ENCODE measurements at regions not wholly inside any gene's neighbourhood (a gene's known extent, or its start where the extent isn't known, plus 50 kb on each side); places are given as distances from the start of the nearest gene placed in this dataset.

GRCh38 chr1:88272216-88272615 lies 411.9 kb upstream of the PKN2 start:
- no peak overlapping the region for H3K4me3 Mint-ChIP-seq (ENCODE audit: unreplicated experiment)
- no peak overlapping the region for H3K27ac Mint-ChIP-seq (ENCODE audit: unreplicated experiment)
- peaks cover 12% of the 10 kb centered on the region for H3K4me1 Mint-ChIP-seq (ENCODE audit: low read depth)
- no peaks in the 10 kb centered on the region for H3K9me3 Mint-ChIP-seq (ENCODE audit: low read depth)
- TF ChIP-seq CTCF (IDR thresholded peaks at IDR 0.05), result no peak
- H3K36me3 Mint-ChIP-seq (ENCODE audit: low read depth), result no peaks in the 10 kb centered on the region
- H3K27me3 Mint-ChIP-seq (ENCODE audit: low read depth), result peaks cover 11% of the 10 kb centered on the region
- no peak for DNase-seq (ENCODE audit: low spot score)

GRCh38 chr1:88274431-88274830 lies 409.6 kb upstream of the PKN2 start:
- H3K4me1 Mint-ChIP-seq (ENCODE audit: low read depth), result peaks cover 12% of the 10 kb centered on the region
- no peaks in the 10 kb centered on the region for H3K36me3 Mint-ChIP-seq (ENCODE audit: low read depth)
- peaks cover 5% of the 10 kb centered on the region for H3K9me3 Mint-ChIP-seq (ENCODE audit: low read depth)
- no peak overlapping the region for H3K27ac Mint-ChIP-seq (ENCODE audit: unreplicated experiment)
- TF ChIP-seq CTCF (IDR thresholded peaks at IDR 0.05), result no peak
- H3K4me3 Mint-ChIP-seq (ENCODE audit: unreplicated experiment), result no peak overlapping the region
- no peak for DNase-seq (ENCODE audit: low spot score)
- peaks cover 8% of the 10 kb centered on the region for H3K27me3 Mint-ChIP-seq (ENCODE audit: low read depth)

- H3K4me3 Mint-ChIP-seq (ENCODE audit: unreplicated experiment), result no peak overlapping the region
- TF ChIP-seq CTCF (IDR thresholded peaks at IDR 0.05), result no peak
- H3K9me3 Mint-ChIP-seq (ENCODE audit: low read depth), result peaks cover 8% of the 10 kb centered on the region
- peaks cover 10% of the 10 kb centered on the region for H3K27me3 Mint-ChIP-seq (ENCODE audit: low read depth)
- peaks cover 3% of the 10 kb centered on the region for H3K36me3 Mint-ChIP-seq (ENCODE audit: low read depth)
- H3K4me1 Mint-ChIP-seq (ENCODE audit: low read depth), result peaks cover 12% of the 10 kb centered on the region
- no peak for DNase-seq (ENCODE audit: low spot score)
- H3K27ac Mint-ChIP-seq (ENCODE audit: unreplicated experiment), result no peak overlapping the region
These were observed 408.7 kb upstream of the PKN2 start for GRCh38 chr1:88275259-88275862.

- no peak overlapping the region for H3K27ac Mint-ChIP-seq (ENCODE audit: unreplicated experiment)
- H3K9me3 Mint-ChIP-seq (ENCODE audit: low read depth), result peaks cover 8% of the 10 kb centered on the region
- peaks cover 12% of the 10 kb centered on the region for H3K4me1 Mint-ChIP-seq (ENCODE audit: low read depth)
- H3K36me3 Mint-ChIP-seq (ENCODE audit: low read depth), result peaks cover 3% of the 10 kb centered on the region
- no peak overlapping the region for H3K4me3 Mint-ChIP-seq (ENCODE audit: unreplicated experiment)
- TF ChIP-seq CTCF (IDR thresholded peaks at IDR 0.05), result no peak
- H3K27me3 Mint-ChIP-seq (ENCODE audit: low read depth), result peaks cover 5% of the 10 kb centered on the region
- no peak for DNase-seq (ENCODE audit: low spot score)
These were observed 407.9 kb upstream of the PKN2 start for GRCh38 chr1:88276163-88276562.

GRCh38 chr1:88284066-88284465 lies 400.0 kb upstream of the PKN2 start:
- Mint-ChIP-seq H3K27ac (ENCODE audit: unreplicated experiment) (no peak overlapping the region), H3K9me3 (ENCODE audit: low read depth) (peaks cover 3% of the 10 kb centered on the region), H3K36me3 (ENCODE audit: low read depth) (peaks cover 3% of the 10 kb centered on the region), H3K4me3 (ENCODE audit: unreplicated experiment) (no peak overlapping the region), H3K4me1 (ENCODE audit: low read depth) (no peaks in the 10 kb centered on the region), H3K27me3 (ENCODE audit: low read depth) (peaks cover 4% of the 10 kb centered on the region)
- DNase-seq (ENCODE audit: low spot score), result no peak
- TF ChIP-seq CTCF (IDR thresholded peaks at IDR 0.05), result no peak
